ENCODE measurements at regions not wholly inside any gene's neighbourhood (a gene's known extent, or its start where the extent isn't known, plus 50 kb on each side); places are given as distances from the start of the nearest gene placed in this dataset.

- FAIRE-seq = no peak
Observed at GRCh38 chr2:120421126-120421829, 75.3 kb downstream of the INHBB start.

GRCh38 chr2:120421830-120422175, 75.9 kb downstream of the INHBB start:
- DNase-seq = peak in 2 of 5 donors; percentile 5 to 22
- intact Hi-C loops (cut with DNase I) = no loop called here
- TF ChIP-seq CTCF (IDR thresholded peaks at IDR 0.05; ENCODE audit: borderline replicate concordance, extremely low read depth, insufficient read depth) = no peak

More at GRCh38 chr2:120421126-120421829, 75.3 kb downstream of the INHBB start:
- TF ChIP-seq CTCF (IDR thresholded peaks at IDR 0.05; ENCODE audit: borderline replicate concordance, extremely low read depth, insufficient read depth) = no peak
- intact Hi-C loops (cut with DNase I) = no loop called here
- H3K27ac ChIP-seq (ENCODE audit: low read depth in 2 of 2, low read length in 2 of 2) = no peak overlapping the region
- H3K27me3 ChIP-seq (ENCODE audit: control insufficient read depth, insufficient read depth, low read length) = peaks cover 4% of the 10 kb centered on the region
- H3K4me3 ChIP-seq (ENCODE audit: low read length in 3 of 3) = no peak overlapping the region
- DNase-seq = peak in 2 of 5 donors; percentile 5 to 18
- no peaks in the 10 kb centered on the region for H3K4me1 ChIP-seq (ENCODE audit: control insufficient read depth in 2 of 3, insufficient read depth in 2 of 3, low read depth in 1 of 3, low read length in 3 of 3)
- no peaks in the 10 kb centered on the region for H3K36me3 ChIP-seq (ENCODE audit: control insufficient read depth in 2 of 3, insufficient read depth in 3 of 3, low read length in 3 of 3)
- H3K9ac ChIP-seq (ENCODE audit: low read length in 3 of 3) = no peak overlapping the region
- H3K9me3 ChIP-seq (ENCODE audit: control insufficient read depth in 2 of 3, insufficient read depth in 1 of 3, low read length in 3 of 3) = no peaks in the 10 kb centered on the region

GRCh38 chr2:120422465-120423160, 76.7 kb downstream of the INHBB start:
- no peaks in the 10 kb centered on the region for H3K9me3 ChIP-seq (ENCODE audit: control insufficient read depth in 2 of 3, insufficient read depth in 1 of 3, low read length in 3 of 3)
- H3K27me3 ChIP-seq (ENCODE audit: control insufficient read depth, insufficient read depth, low read length) = peaks cover 4% of the 10 kb centered on the region
- no peak overlapping the region for H3K4me3 ChIP-seq (ENCODE audit: low read length in 3 of 3)
- intact Hi-C loops (cut with DNase I) = no loop called here
- H3K27ac ChIP-seq (ENCODE audit: low read depth in 2 of 2, low read length in 2 of 2) = no peak overlapping the region
- H3K4me1 ChIP-seq (ENCODE audit: control insufficient read depth in 2 of 3, insufficient read depth in 2 of 3, low read depth in 1 of 3, low read length in 3 of 3) = no peaks in the 10 kb centered on the region
- peak in 2 of 5 donors; percentile 8 to 28 for DNase-seq
- H3K9ac ChIP-seq (ENCODE audit: low read length in 3 of 3) = no peak overlapping the region
- TF ChIP-seq CTCF (IDR thresholded peaks at IDR 0.05; ENCODE audit: borderline replicate concordance, extremely low read depth, insufficient read depth) = no peak
- no peaks in the 10 kb centered on the region for H3K36me3 ChIP-seq (ENCODE audit: control insufficient read depth in 2 of 3, insufficient read depth in 3 of 3, low read length in 3 of 3)
- no peak for FAIRE-seq

More at GRCh38 chr2:120421830-120422175, 75.9 kb downstream of the INHBB start:
- Histone ChIP-seq H3K4me3 (ENCODE audit: low read length in 3 of 3) (no peak overlapping the region), H3K27ac (ENCODE audit: low read depth in 2 of 2, low read length in 2 of 2) (no peak overlapping the region), H3K9ac (ENCODE audit: low read length in 3 of 3) (no peak overlapping the region), H3K4me1 (ENCODE audit: control insufficient read depth in 2 of 3, insufficient read depth in 2 of 3, low read depth in 1 of 3, low read length in 3 of 3) (no peaks in the 10 kb centered on the region), H3K36me3 (ENCODE audit: control insufficient read depth in 2 of 3, insufficient read depth in 3 of 3, low read length in 3 of 3) (no peaks in the 10 kb centered on the region), H3K9me3 (ENCODE audit: control insufficient read depth in 2 of 3, insufficient read depth in 1 of 3, low read length in 3 of 3) (no peaks in the 10 kb centered on the region), H3K27me3 (ENCODE audit: control insufficient read depth, insufficient read depth, low read length) (peaks cover 4% of the 10 kb centered on the region)
- no peak for FAIRE-seq

All from kidney (tissue), 13 donors.